Common myeloid progenitor, CD34-positive (primary cell): ENCODE measurements at regions not wholly inside any gene's neighbourhood (a gene's known extent, or its start where the extent isn't known, plus 50 kb on each side); places are given as distances from the start of the nearest gene placed in this dataset.

Experiments
- CTCF ChIA-PET: fragments of 350-600 bp; sonication (Branson Sonifier 250); formaldehyde crosslinking; loops from one replicate; lab custom pipeline; 2021; ENCODE audit warnings: antibody characterized with exemption; lab: Charles Lee
- POLR2A ChIA-PET: fragments of 350-600 bp; sonication (Branson Sonifier 250); formaldehyde crosslinking; loops from one replicate; lab custom pipeline; 2021; ENCODE audit warnings: antibody characterized with exemption; lab: Charles Lee
- DNase-seq, 3 donors: peaks; one replicate each; pipeline versions ENCODE4 v3.0.0 to v3.0.0-alpha.2; 2013
- H3K27ac ChIP-seq, 2 experiments: 1 replicate in 1 of 2; 2 replicates in 1 of 2; pipeline ENCODE4 v1.7.0; 2013; ENCODE audit warnings: inconsistent platforms in 2 of 2, low read length in 2 of 2, mild to moderate bottlenecking in 2 of 2, low read depth in 1 of 2, moderate library complexity in 1 of 2; ENCODE audit not compliant: severe bottlenecking in 2 of 2, insufficient read depth in 1 of 2, poor library complexity in 1 of 2
- H3K27me3 ChIP-seq, 5 experiments: replicated peaks in 2 of 5; 1 replicate in 3 of 5; 2 replicates in 2 of 5; pipeline versions ENCODE4 v1.6.1 to v1.7.0; 2013; ENCODE audit warnings: low read length in 4 of 5, mild to moderate bottlenecking in 2 of 5, moderate library complexity in 2 of 5, inconsistent platforms in 1 of 5; ENCODE audit not compliant: insufficient read depth in 5 of 5, control insufficient read depth in 4 of 5
- H3K36me3 ChIP-seq, 4 experiments: 1 replicate in 2 of 4; 2 replicates in 2 of 4; pipeline versions ENCODE4 v1.6.1 to v1.7.0; 2013; ENCODE audit warnings: low read length in 3 of 4, control low read depth in 1 of 4, mild to moderate bottlenecking in 1 of 4; ENCODE audit not compliant: control insufficient read depth in 4 of 4, insufficient read depth in 4 of 4
- H3K4me1 ChIP-seq, 4 experiments: 1 replicate in 3 of 4; 2 replicates in 1 of 4; pipeline versions ENCODE4 v1.6.1 to v1.7.1; 2013; ENCODE audit warnings: low read length in 3 of 4, mild to moderate bottlenecking in 3 of 4, control low read depth in 1 of 4, inconsistent platforms in 1 of 4, moderate library complexity in 1 of 4; ENCODE audit not compliant: control insufficient read depth in 4 of 4, insufficient read depth in 4 of 4; ENCODE audit errors: control extremely low read depth in 1 of 4
- H3K4me3 ChIP-seq, 7 experiments: 1 replicate in 4 of 7; 2 replicates in 3 of 7; pipeline versions ENCODE4 v1.5.1 to v1.7.0; 2013; ENCODE audit warnings: mild to moderate bottlenecking in 7 of 7, low read length in 6 of 7, moderate library complexity in 6 of 7, inconsistent platforms in 2 of 7, low read depth in 2 of 7, control low read depth in 1 of 7; ENCODE audit not compliant: insufficient read depth in 4 of 7, control insufficient read depth in 1 of 7; ENCODE audit errors: extremely low read depth in 1 of 7
- H3K9me3 ChIP-seq, 5 experiments: 1 replicate in 4 of 5; 2 replicates in 1 of 5; pipeline versions ENCODE4 v1.6.1 to v1.7.1; 2013; ENCODE audit warnings: low read length in 4 of 5, mild to moderate bottlenecking in 2 of 5, inconsistent platforms in 1 of 5, low read depth in 1 of 5, moderate library complexity in 1 of 5; ENCODE audit not compliant: control insufficient read depth in 4 of 5, insufficient read depth in 2 of 5; ENCODE audit errors: control extremely low read depth in 1 of 5
- WGBS: methylation state at CpG from one replicate; pipeline ENCODE4 v1.1.5; 2013; ENCODE audit not compliant: insufficient coverage; 5-methylcytosine and 5-hydroxymethylcytosine counted together

DNA sequence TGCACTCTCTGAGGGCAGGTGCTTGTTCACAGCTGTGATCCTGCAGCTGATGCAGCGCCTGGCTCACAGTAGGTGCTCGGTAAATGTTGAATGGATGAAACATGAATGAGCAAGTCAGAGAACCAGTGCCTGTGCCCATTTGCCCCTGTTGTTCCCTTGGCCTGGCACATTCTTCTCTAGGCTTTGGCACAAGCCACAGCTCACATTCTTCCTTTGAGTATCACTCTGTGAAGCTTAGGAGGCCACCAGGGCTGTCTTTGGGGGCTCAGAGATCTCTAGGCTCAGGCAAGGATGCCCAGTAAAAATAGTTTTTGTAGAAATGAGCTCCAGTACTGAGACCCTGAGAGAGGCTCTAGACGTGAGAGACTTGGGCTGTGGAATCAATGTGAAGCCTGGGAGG is 144.6 kb upstream of the NAV2 start:
- whole genome bisulfite sequencing: 94% methylated on average over 3 of the region's 3 CpGs
- DNase-seq: no peak
- H3K4me1 ChIP-seq: peaks cover 0 to 8% (median 2%) of the 10 kb centered on the region in 4 experiments
- CTCF ChIA-PET: interaction anchor here (1.0 to 3.1 kb wide), 5 partner anchors 8 to 239 kb away, joined by 3 to 21 read pairs (median 3); no protein-coding TSS in a partner anchor
- POLR2A ChIA-PET: interaction anchor here (0.6 kb wide), 1 partner anchor 353 kb away, joined by 4 read pairs; no protein-coding TSS in a partner anchor
- H3K4me3 ChIP-seq: no peak overlapping the region
- no peak overlapping the region for H3K27ac ChIP-seq
- peaks cover 0 to 10% (median 0%) of the 10 kb centered on the region in 5 experiments for H3K27me3 ChIP-seq
- peaks cover 0 to 4% (median 0%) of the 10 kb centered on the region in 5 experiments for H3K9me3 ChIP-seq
- no peaks in the 10 kb centered on the region for H3K36me3 ChIP-seq

DNA sequence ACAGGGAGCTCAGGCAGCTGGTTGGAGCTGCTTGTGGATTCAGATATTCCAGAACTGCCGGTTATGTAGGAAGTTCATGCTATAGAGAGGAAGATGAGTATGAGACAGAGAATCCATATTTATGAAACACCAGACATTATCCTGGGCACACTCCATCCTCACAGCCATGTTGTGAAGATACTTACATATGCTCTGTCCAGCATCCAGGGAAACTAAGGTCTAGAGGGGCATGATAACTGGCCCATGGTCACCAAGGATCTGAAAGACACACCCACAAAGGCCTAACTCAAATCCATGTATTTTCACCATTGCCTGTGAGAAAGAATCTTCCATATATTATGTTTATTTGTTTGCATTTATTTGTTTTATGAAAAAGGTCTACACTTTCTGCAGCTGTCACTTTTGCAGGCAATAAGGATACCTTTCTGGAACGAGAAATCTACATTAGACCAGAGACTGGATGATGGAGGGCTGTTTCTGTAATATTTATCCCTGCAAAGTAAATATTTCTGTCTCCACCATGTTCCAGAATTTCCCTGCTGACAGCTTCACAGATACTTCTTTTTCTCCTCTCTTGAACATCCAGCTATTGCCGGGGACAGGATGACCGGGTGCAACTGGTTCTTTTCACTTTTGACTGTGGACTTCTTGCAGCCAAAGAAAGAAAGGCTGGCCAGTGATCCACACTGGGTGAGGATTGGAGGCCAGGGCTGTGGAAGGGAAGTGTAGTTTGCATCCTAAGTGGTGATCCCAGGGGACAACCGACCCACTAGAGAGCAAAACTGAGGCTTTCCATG is 145.9 kb upstream of the NAV2 start:
- CTCF ChIA-PET: interaction anchor here (0.8 to 5.0 kb wide), 11 partner anchors 10 to 337 kb away, joined by 3 to 62 read pairs (median 5); no protein-coding TSS in a partner anchor
- peaks cover 0 to 8% (median 2%) of the 10 kb centered on the region in 4 experiments for H3K4me1 ChIP-seq
- H3K27me3 ChIP-seq: peaks cover 0 to 11% (median 2%) of the 10 kb centered on the region in 5 experiments
- WGBS: 100% methylated on average over 1 of the region's 5 CpGs
- peaks cover 0 to 4% (median 0%) of the 10 kb centered on the region in 5 experiments for H3K9me3 ChIP-seq
- H3K27ac ChIP-seq: no peak overlapping the region
- no peak for DNase-seq
- H3K36me3 ChIP-seq: no peaks in the 10 kb centered on the region
- no peak overlapping the region for H3K4me3 ChIP-seq
- POLR2A ChIA-PET: no interaction called here

DNA sequence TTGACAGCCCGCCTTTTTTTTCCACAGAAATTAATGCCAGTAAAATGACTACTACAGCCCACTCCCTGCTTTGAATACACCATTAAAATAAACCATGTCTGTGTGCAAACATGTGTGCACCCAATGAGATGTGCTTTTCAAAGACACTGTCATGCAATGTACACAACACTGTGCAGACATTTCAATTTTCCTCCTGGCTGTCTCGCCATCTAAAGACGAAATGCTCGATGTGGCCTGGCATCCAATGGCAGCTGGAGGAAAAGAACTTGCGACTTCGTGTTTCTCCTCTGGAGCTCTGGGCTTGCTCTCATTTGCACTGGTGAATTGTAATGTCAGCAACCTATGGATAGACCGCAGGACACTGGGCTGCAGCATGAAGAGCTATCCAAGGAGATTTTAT is 147.0 kb upstream of the NAV2 start:
- ChIA-PET POLR2A (no interaction called here), CTCF (interaction anchor here (0.7 to 5.0 kb wide), 11 partner anchors 9 to 338 kb away, joined by 3 to 62 read pairs (median 5); no protein-coding TSS in a partner anchor)
- 100% methylated on average over 6 of the region's 7 CpGs for WGBS
- H3K4me1 ChIP-seq: peaks cover 0 to 8% (median 2%) of the 10 kb centered on the region in 4 experiments
- no peak for DNase-seq
- no peak overlapping the region for H3K27ac ChIP-seq
- H3K27me3 ChIP-seq: peaks cover 0 to 11% (median 3%) of the 10 kb centered on the region in 5 experiments
- H3K9me3 ChIP-seq: peaks cover 0 to 4% (median 0%) of the 10 kb centered on the region in 5 experiments
- H3K36me3 ChIP-seq: no peaks in the 10 kb centered on the region
- H3K4me3 ChIP-seq: no peak overlapping the region

DNA sequence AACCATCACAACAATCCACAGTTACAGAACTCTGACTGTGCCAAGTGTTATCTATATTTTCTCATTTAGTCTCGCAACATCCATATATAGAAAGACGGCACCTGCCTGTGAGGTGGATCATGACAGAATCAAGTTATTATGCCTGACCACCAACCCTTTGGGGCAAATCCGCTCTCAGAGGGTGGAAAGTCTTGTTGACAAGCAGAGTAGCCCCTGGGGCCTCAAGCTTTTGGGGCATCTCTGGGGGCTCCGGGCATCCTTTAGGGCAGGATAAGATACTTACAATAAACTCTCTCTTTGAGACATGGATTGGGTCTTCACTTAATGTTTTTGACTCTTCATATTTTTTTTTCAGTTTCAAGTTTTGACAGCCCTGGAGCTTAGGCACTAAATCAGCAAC is 150.5 kb upstream of the NAV2 start:
- peaks cover 2 to 22% (median 11%) of the 10 kb centered on the region in 5 experiments for H3K27me3 ChIP-seq
- peaks cover 0 to 11% (median 3%) of the 10 kb centered on the region in 4 experiments for H3K4me1 ChIP-seq
- CTCF ChIA-PET: interaction anchor here (1.3 to 5.0 kb wide), 6 partner anchors 113 to 224 kb away, joined by 3 to 62 read pairs (median 12); no protein-coding TSS in a partner anchor
- no peaks in the 10 kb centered on the region for H3K36me3 ChIP-seq
- H3K9me3 ChIP-seq: no peaks in the 10 kb centered on the region
- 97% methylated on average over 3 of the region's 4 CpGs for WGBS
- DNase-seq: no peak
- POLR2A ChIA-PET: no interaction called here
- no peak overlapping the region for H3K27ac ChIP-seq
- no peak overlapping the region for H3K4me3 ChIP-seq

DNA sequence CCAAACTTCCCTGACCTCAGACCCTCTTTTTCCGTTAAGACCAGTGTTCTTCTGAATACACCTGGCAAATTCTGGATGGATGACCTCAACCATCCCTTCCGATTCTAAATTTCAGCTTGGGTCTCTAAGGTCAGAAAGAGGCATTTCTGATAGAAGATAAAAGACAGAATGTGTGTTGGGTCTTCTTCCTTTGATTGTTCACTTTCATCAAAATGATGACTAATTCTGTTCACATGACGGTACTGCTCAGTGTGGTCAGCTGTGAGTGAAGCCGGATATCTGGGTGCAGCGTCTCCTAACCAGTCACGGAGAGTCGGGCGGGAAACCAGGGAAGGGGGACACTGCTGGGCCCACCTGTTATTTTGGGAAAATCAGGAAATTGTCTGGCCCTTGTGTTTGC is 151.6 kb upstream of the NAV2 start:
- Histone ChIP-seq H3K27me3 (peaks cover 2 to 22% (median 9%) of the 10 kb centered on the region in 5 experiments), H3K4me3 (no peak overlapping the region), H3K9me3 (no peaks in the 10 kb centered on the region), H3K27ac (no peak overlapping the region), H3K36me3 (no peaks in the 10 kb centered on the region), H3K4me1 (peaks cover 0 to 11% (median 3%) of the 10 kb centered on the region in 4 experiments)
- WGBS: 86% methylated on average over 8 of the region's 8 CpGs
- POLR2A ChIA-PET: no interaction called here
- DNase-seq: no peak
- CTCF ChIA-PET: interaction anchor here (0.6 to 9.6 kb wide), 14 partner anchors 9 to 490 kb away, joined by 3 to 83 read pairs (median 4); no protein-coding TSS in a partner anchor

DNA sequence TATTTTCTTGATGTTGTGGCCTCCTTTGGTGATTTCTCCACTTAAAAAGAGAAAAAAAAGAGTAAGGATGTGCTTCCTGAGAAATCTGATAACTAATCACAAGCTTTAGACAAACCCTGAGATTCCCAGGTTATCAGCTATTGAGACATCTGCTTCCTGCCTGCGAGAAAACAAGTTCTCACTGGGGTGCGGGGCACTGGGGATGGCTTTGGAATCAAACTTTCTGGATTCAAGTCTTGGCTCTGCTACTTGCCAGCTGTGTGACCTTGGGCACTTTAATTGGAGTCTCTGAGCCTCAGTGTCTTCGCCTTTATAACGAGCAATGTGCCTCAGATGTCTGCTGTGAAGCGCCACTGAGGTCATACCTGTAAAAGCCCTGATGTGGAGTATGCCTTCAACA is 152.5 kb upstream of the NAV2 start:
- CTCF ChIA-PET: interaction anchor here (0.7 to 9.6 kb wide), 17 partner anchors 10 to 785 kb away, joined by 3 to 83 read pairs (median 4); no protein-coding TSS in a partner anchor
- no peaks in the 10 kb centered on the region for H3K36me3 ChIP-seq
- H3K27ac ChIP-seq: no peak overlapping the region
- no peak overlapping the region for H3K4me3 ChIP-seq
- no peak for DNase-seq
- POLR2A ChIA-PET: no interaction called here
- 93% methylated on average over 5 of the region's 5 CpGs for WGBS
- no peaks in the 10 kb centered on the region for H3K9me3 ChIP-seq
- peaks cover 0 to 11% (median 3%) of the 10 kb centered on the region in 4 experiments for H3K4me1 ChIP-seq
- H3K27me3 ChIP-seq: peaks cover 2 to 22% (median 8%) of the 10 kb centered on the region in 5 experiments
